Germinal center (tissue), 1 donor: ENCODE measurements at regions not wholly inside any gene's neighbourhood (a gene's known extent, or its start where the extent isn't known, plus 50 kb on each side); places are given as distances from the start of the nearest gene placed in this dataset.

Experiments
- DNase-seq: peaks from one replicate; pipeline ENCODE4 v3.0.0; 2012; ENCODE audit warnings: mixed read lengths, low spot score

- no peak for DNase-seq
Observed at GRCh38 chr21:19244502-19245187, 841.1 kb upstream of the TMPRSS15 start.

GRCh38 chr21:19245188-19245580 lies 841.6 kb upstream of the TMPRSS15 start:
- DNase-seq = no peak

- no peak for DNase-seq
Observed at GRCh38 chr21:19246018-19246417, 842.4 kb upstream of the TMPRSS15 start.

GRCh38 chr21:19256934-19257660 lies 853.5 kb upstream of the TMPRSS15 start:
- DNase-seq = no peak

GRCh38 chr21:19261731-19262376 lies 858.3 kb upstream of the TMPRSS15 start:
- no peak for DNase-seq

GRCh38 chr21:19266636-19267035 lies 863.1 kb upstream of the TMPRSS15 start:
- no peak for DNase-seq

- DNase-seq = no peak
Observed at GRCh38 chr21:19268686-19269085, 865.1 kb upstream of the TMPRSS15 start.

- no peak for DNase-seq
Observed at GRCh38 chr21:19275065-19275464, 871.5 kb upstream of the TMPRSS15 start.

- DNase-seq = no peak
Observed at GRCh38 chr21:19276665-19277064, 873.1 kb upstream of the TMPRSS15 start.

GRCh38 chr21:19286876-19287275 lies 883.3 kb upstream of the TMPRSS15 start:
- DNase-seq = no peak

GRCh38 chr21:19290328-19290727 lies 886.7 kb upstream of the TMPRSS15 start:
- no peak for DNase-seq

GRCh38 chr21:19320291-19320690 lies 916.7 kb upstream of the TMPRSS15 start:
- DNase-seq = no peak

- no peak for DNase-seq
Observed at GRCh38 chr21:19321688-19322087, 918.1 kb upstream of the TMPRSS15 start.

- DNase-seq = no peak
Observed at GRCh38 chr21:19322360-19322759, 918.8 kb upstream of the TMPRSS15 start.

- no peak for DNase-seq
Observed at GRCh38 chr21:19326531-19327319, 923.1 kb upstream of the TMPRSS15 start.

GRCh38 chr21:19328954-19329353 lies 925.4 kb upstream of the TMPRSS15 start:
- DNase-seq = no peak

- DNase-seq = no peak
Observed at GRCh38 chr21:19340303-19340702, 936.7 kb upstream of the TMPRSS15 start.

- no peak for DNase-seq
Observed at GRCh38 chr21:19340954-19341353, 937.4 kb upstream of the TMPRSS15 start.

GRCh38 chr21:19343711-19344110 lies 940.1 kb upstream of the TMPRSS15 start:
- DNase-seq = no peak

GRCh38 chr21:19350286-19350685 lies 946.7 kb upstream of the TMPRSS15 start:
- no peak for DNase-seq

- no peak for DNase-seq
Observed at GRCh38 chr21:19353256-19353655, 949.7 kb upstream of the TMPRSS15 start.

- no peak for DNase-seq
Observed at GRCh38 chr21:19368944-19369343, 965.4 kb upstream of the TMPRSS15 start.
